ENCODE measurements at regions not wholly inside any gene's neighbourhood (a gene's known extent, or its start where the extent isn't known, plus 50 kb on each side); places are given as distances from the start of the nearest gene placed in this dataset.
"Not testable (repeated sequence)": the region's sequence is repeated elsewhere in the genome, so short reads cannot be mapped to it uniquely, and the experiment has no call there.

DNA sequence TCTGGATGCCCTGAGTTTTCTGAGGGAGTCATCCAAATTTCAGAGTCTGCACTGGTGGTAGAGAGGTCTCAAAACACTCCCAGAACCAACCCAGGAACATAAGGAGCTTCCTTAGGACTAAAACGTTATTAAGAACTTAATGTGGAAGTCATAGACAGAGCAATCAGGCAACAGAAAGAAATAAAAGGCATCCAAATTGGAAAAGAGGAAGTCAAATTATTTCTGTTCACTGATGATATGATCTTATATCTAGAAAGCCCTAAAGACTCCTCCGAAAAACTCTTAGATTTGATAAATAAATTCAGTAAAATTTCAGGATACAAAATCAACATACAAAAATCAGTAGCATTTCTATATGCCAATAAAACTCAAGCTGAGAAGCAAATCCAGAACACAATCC, 63.7 kb downstream of the KCNC4 start:
- H3K27me3 ChIP-seq (ENCODE audit: insufficient read depth, poor library complexity, severe bottlenecking); H3K27ac ChIP-seq (replicated peaks); DNase-seq (ENCODE audit: low read depth in 1 of 2, low spot score in 1 of 2); H3K4me3 ChIP-seq (replicated peaks; ENCODE audit: insufficient read depth, low read length): not testable (repeated sequence)
- TF ChIP-seq SPI1 (IDR thresholded peaks at IDR 0.05; ENCODE audit: borderline replicate concordance, low read depth) = peak; percentile 73

DNA sequence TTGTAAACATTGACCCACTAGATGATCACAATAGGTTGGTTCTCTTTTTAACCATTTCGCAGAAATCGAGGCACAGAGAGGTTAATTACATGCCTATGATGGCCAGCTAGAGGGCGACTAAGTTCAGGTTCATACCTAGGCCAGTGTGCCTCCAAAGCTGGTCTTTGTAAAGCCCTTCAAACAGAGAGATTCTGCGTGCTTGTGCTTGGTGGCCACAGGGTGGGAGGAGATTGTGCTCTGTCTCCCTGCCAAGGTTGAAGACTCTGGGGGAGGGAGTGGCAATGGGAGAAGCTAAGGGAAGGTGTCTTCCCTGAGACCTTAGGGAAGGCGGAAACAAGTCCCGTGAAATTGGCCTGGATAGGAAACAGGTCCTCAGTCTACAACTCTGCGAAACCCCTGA, 59.1 kb upstream of the RBM15 start:
- TF ChIP-seq, protein P1, sequence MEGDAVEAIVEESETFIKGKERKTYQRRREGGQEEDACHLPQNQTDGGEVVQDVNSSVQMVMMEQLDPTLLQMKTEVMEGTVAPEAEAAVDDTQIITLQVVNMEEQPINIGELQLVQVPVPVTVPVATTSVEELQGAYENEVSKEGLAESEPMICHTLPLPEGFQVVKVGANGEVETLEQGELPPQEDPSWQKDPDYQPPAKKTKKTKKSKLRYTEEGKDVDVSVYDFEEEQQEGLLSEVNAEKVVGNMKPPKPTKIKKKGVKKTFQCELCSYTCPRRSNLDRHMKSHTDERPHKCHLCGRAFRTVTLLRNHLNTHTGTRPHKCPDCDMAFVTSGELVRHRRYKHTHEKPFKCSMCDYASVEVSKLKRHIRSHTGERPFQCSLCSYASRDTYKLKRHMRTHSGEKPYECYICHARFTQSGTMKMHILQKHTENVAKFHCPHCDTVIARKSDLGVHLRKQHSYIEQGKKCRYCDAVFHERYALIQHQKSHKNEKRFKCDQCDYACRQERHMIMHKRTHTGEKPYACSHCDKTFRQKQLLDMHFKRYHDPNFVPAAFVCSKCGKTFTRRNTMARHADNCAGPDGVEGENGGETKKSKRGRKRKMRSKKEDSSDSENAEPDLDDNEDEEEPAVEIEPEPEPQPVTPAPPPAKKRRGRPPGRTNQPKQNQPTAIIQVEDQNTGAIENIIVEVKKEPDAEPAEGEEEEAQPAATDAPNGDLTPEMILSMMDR (IDR thresholded peaks at IDR 0.05; ENCODE audit: insufficient read depth, low read length) = no peak
- TF ChIP-seq POLR2AphosphoS5 (IDR thresholded peaks at IDR 0.05; ENCODE audit: low read depth) = no peak
- TF ChIP-seq, protein P2, sequence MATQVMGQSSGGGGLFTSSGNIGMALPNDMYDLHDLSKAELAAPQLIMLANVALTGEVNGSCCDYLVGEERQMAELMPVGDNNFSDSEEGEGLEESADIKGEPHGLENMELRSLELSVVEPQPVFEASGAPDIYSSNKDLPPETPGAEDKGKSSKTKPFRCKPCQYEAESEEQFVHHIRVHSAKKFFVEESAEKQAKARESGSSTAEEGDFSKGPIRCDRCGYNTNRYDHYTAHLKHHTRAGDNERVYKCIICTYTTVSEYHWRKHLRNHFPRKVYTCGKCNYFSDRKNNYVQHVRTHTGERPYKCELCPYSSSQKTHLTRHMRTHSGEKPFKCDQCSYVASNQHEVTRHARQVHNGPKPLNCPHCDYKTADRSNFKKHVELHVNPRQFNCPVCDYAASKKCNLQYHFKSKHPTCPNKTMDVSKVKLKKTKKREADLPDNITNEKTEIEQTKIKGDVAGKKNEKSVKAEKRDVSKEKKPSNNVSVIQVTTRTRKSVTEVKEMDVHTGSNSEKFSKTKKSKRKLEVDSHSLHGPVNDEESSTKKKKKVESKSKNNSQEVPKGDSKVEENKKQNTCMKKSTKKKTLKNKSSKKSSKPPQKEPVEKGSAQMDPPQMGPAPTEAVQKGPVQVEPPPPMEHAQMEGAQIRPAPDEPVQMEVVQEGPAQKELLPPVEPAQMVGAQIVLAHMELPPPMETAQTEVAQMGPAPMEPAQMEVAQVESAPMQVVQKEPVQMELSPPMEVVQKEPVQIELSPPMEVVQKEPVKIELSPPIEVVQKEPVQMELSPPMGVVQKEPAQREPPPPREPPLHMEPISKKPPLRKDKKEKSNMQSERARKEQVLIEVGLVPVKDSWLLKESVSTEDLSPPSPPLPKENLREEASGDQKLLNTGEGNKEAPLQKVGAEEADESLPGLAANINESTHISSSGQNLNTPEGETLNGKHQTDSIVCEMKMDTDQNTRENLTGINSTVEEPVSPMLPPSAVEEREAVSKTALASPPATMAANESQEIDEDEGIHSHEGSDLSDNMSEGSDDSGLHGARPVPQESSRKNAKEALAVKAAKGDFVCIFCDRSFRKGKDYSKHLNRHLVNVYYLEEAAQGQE (IDR thresholded peaks at IDR 0.05; ENCODE audit: insufficient replicate concordance, low read depth) = no peak
- no peak for TF ChIP-seq GABPA (IDR thresholded peaks at IDR 0.05; ENCODE audit: low read depth)
- TF ChIP-seq SPI1 (IDR thresholded peaks at IDR 0.05; ENCODE audit: borderline replicate concordance, low read depth) = no peak
- H3K4me3 ChIP-seq (replicated peaks; ENCODE audit: insufficient read depth, low read length) = no peak overlapping the region
- DNase-seq (ENCODE audit: low read depth in 1 of 2, low spot score in 1 of 2) = no peak
- no peak overlapping the region for H3K27ac ChIP-seq (replicated peaks)
- H3K27me3 ChIP-seq (ENCODE audit: insufficient read depth, poor library complexity, severe bottlenecking) = no peaks in the 10 kb centered on the region

DNA sequence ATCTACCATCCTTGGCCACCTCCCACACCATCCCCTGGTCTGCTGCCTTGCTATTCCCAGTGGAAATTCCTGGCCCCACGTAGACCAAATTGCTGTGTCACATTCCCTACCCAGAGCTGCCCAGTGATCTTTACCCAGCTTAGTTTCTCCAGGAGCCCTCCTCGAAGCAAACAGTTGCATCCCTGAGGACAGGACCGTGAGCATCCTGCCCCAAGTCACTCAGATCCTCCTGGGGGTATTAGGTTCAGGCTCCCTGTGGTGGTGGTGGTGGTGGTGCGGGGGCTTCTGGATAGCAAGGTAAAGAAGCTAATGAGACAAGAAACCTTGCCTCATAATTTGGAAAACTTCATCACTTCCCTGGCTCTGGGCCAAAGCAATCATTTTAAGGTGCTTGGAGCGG, 58.4 kb upstream of the RBM15 start:
- Histone ChIP-seq H3K27ac (replicated peaks) (no peak overlapping the region), H3K27me3 (ENCODE audit: insufficient read depth, poor library complexity, severe bottlenecking) (no peaks in the 10 kb centered on the region), H3K4me3 (replicated peaks; ENCODE audit: insufficient read depth, low read length) (no peak overlapping the region)
- no peak for DNase-seq (ENCODE audit: low read depth in 1 of 2, low spot score in 1 of 2)
- TF ChIP-seq, protein P1 (IDR thresholded peaks at IDR 0.05; ENCODE audit: insufficient read depth, low read length) = no peak
- TF ChIP-seq GABPA (IDR thresholded peaks at IDR 0.05; ENCODE audit: low read depth) (no peak), SPI1 (IDR thresholded peaks at IDR 0.05; ENCODE audit: borderline replicate concordance, low read depth) (no peak), POLR2AphosphoS5 (IDR thresholded peaks at IDR 0.05; ENCODE audit: low read depth) (no peak)
- TF ChIP-seq, protein P2 (IDR thresholded peaks at IDR 0.05; ENCODE audit: insufficient replicate concordance, low read depth) = no peak

DNA sequence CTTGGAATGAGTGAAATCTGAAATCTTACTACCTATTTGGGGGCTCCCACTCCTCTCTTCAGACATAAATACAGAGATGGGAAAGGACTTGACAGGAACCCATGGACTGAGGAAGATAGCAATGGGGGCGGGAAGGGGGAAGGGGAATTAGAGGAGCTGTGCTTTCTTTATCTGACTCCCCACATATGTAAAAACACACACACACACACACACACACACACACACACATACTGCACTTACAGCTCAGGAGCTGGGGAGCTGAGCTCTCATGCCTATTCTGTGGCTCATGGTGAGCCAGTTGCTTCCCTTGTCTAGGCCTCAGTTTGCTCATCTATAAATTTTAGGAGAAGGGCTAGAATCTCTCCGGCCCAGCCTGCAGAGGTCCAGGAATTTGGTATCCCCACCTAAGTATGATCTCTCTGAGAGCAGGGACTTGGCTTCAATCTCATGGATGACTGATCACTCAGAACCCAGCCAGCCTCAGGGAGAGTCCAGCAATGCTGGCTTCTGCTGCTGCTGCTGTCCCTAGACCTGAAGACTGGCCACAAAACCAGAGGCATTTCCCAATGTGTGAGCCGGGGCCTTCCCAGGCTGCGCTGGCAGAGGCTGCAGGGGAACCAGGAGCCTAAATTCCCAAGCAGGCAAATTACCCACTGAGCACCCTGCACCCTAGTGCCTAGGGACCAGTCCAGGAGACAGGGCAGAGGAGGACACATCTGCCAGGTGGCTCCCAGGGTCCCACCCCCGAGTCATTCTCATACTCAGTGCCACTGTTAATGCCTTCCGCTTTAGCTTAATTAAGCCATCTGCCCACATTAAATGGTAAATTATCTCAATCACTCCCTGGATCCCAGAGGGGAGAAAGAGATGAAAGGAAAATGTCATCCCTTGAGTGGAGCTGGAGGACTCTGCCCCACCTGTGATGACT, 57.5 kb upstream of the RBM15 start:
- TF ChIP-seq, protein P2 (IDR thresholded peaks at IDR 0.05; ENCODE audit: insufficient replicate concordance, low read depth) = no peak
- no peak for TF ChIP-seq POLR2AphosphoS5 (IDR thresholded peaks at IDR 0.05; ENCODE audit: low read depth)
- TF ChIP-seq, protein P1 (IDR thresholded peaks at IDR 0.05; ENCODE audit: insufficient read depth, low read length) = no peak
- TF ChIP-seq GABPA (IDR thresholded peaks at IDR 0.05; ENCODE audit: low read depth) = no peak
- TF ChIP-seq SPI1 (IDR thresholded peaks at IDR 0.05; ENCODE audit: borderline replicate concordance, low read depth) = no peak
- Histone ChIP-seq H3K27me3 (ENCODE audit: insufficient read depth, poor library complexity, severe bottlenecking) (no peaks in the 10 kb centered on the region), H3K4me3 (replicated peaks; ENCODE audit: insufficient read depth, low read length) (no peak overlapping the region), H3K27ac (replicated peaks) (no peak overlapping the region)
- DNase-seq (ENCODE audit: low read depth in 1 of 2, low spot score in 1 of 2) = no peak
